ENCODE measurements at regions not wholly inside any gene's neighbourhood (a gene's known extent, or its start where the extent isn't known, plus 50 kb on each side); places are given as distances from the start of the nearest gene placed in this dataset.

DNA sequence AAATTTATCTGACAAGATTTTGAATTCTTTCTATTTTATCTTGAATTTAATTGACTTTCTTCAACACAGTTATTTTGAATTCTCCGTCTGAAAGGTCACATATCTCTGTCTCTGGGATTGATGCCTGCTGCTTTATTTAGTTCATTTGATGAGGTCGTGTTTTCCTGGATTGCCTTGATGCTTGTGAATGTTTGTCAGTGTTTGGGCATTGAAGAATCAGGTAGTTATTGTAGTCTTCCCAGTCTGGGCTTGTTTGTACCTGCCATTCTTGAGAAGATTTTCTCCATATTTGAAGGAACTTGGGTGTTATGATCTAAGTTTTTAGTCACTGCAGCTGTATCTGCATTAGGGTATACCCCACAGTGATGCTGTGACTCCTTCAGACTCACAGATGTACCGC is 315.8 kb upstream of the DDHD1 start:
- TF ChIP-seq EZH2 (IDR thresholded peaks at IDR 0.05; ENCODE audit: low read length, missing control alignments) (no peak), CTCF (conservative IDR thresholded peaks at IDR 0.05 in 1 of 2, IDR thresholded peaks at IDR 0.05 in 1 of 2; ENCODE audit: low read depth in 1 of 2, low read length in 2 of 2) (no peak)

Measured in fibroblast of lung (primary cell).